Astrocyte (in vitro differentiated cells and primary cell): ENCODE measurements at regions not wholly inside any gene's neighbourhood (a gene's known extent, or its start where the extent isn't known, plus 50 kb on each side); places are given as distances from the start of the nearest gene placed in this dataset.

Source experiments
- CTCF ChIP-seq: IDR thresholded peaks from 2 replicates; pipeline ENCODE4 v1.5.1; 2011; ENCODE audit warnings: low read depth, mild to moderate bottlenecking, inconsistent platforms, low read length, moderate library complexity; ENCODE audit not compliant: insufficient read depth
- EZH2 ChIP-seq: IDR thresholded peaks from 2 replicates; pipeline ENCODE4 v1.6.1; 2012; ENCODE audit warnings: mild to moderate bottlenecking, low read length, inconsistent platforms; ENCODE audit not compliant: insufficient read depth

- TF ChIP-seq CTCF (no peak), EZH2 (no peak)
Observed at GRCh38 chr7:12898004-12898403, 210.6 kb downstream of the ARL4A start.
